HG03108 (cell line): ENCODE measurements at regions not wholly inside any gene's neighbourhood (a gene's known extent, or its start where the extent isn't known, plus 50 kb on each side); places are given as distances from the start of the nearest gene placed in this dataset.

Experiments used
- ATAC-seq: cut with Tn5 transposase; IDR thresholded peaks from one replicate; pipeline ENCODE4 v1.9.1; 2021; ENCODE audit warnings: moderate library complexity; ENCODE audit not compliant: unreplicated experiment

DNA sequence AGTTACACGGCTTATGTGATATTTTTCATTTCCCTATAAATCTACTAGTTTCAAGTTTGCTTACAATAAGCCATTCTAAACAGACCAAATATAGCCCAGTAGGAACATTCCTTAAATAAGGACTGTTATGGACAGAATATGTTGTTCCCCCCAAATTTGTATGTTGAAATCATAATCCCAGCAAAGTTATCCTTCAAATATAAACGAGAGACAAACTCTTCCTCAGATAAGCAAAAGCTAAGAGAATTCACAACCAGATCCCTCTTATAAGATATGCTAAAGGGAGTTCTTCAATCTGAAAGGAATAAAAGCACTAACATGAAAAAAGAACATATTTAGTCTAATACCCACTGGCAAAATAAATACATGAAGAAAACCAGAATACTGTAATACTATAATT, 795.5 kb upstream of the GJE1 start:
- ATAC-seq = no peak

DNA sequence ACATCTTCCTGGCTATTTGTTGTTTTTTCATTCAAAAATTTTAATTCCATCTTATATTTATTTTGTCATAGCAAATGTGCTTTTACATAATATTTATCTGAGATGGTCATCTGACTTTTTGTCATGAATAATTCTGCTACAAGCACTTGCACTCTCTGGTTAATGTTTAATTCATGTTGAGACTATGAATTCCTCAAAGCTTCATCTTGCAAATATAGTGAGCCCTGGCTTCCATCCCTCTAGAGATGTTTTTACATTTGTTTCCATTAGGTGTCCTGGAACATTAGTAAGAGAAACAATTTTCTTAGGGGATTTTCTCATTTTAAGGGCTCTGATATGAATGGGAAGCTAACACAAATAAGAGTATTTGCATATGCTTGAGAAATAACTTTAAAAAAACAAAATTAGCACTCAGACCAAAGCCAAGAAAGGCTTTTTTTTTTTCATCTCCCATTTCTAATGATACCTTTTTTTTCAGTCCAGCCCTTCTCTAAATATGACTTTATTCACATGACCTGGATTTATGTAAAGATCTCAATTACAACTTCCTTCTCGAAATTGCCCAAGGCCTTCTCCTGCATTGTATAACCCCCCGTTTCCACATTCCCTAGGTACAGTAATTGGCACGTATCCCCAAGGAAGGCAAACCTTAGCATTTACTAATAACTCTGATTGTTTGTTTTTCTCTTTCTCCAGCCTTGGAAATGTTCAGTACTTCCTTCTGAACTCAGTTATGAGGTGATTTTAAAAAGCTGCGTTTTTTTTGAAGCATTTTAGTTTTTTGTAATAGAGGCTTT, 797.0 kb upstream of the GJE1 start:
- no peak for ATAC-seq

DNA sequence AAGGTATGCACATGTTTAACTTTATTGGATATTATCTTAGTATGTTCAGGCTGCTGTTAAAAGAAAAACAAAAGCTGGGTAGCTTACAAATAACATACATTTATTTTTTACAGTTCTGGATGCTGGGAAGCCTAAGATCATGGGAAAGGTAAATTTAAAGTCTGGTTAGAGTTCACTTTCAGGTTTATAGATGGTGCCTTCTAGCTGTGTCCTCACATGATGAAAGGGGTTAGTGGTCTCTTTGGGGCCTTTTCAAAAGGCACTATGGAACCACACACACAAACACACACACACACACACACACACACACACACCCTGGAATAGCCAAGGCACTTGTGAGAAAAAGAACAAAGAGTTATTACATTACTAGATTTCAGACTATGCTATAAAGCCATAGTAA, 805.8 kb upstream of the GJE1 start:
- ATAC-seq = no peak

DNA sequence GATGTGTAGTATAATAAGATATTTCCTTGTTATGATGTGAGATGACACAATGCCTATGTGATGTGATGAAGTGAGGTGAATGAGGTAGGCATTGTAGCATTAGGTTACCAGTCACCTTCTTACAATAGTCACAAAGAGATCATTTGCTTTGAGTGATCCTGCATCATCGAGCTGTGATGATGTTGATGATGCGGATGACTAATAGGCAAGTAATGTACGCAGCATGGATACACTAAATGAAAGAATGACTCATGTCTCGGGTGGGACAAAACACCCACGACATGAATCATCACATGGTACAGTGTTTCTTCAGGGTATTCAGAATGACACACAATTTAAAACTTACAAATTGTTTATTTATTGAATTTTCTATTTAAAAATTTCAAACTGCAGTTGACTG, 806.3 kb upstream of the GJE1 start:
- no peak for ATAC-seq

DNA sequence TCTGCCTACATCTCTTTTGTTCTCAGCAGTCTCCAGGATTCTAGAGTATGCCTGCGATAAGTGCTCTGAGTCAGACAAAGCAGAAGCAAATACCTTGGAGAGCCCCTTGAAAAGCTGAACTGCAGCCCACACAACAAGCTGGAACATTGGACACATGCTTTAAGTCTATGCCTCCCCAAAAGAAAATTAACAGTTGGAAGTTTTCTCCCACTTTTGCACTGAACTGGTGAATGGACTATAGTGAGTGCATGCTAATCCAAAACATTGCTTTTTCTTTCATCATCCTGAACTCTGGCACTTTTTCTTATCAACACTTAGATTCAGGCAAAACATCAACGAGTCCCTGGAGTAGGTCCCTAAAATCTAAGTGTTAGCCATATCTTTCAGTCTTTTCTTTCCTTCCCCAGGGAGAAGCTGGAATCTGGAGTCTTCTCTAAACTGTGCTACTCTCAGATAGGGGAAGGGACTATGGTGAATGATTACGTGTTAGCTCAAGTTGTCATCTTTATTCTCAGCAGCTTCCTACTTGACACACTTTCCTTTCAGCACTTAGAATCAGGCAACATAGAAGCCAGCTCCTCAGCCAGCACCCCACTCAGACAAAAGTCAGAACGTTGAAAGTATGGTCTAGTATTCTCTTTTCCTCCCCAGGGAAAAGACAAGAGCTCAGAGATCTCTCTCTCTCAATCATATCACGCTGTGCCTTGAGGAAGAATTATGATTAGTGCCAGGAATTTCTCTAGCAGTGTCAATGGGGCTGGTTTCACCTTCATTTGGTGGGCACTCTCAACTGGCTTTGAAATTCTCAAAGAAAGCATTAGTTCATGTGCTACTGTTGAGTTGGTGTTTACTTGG, 811.0 kb upstream of the GJE1 start:
- no peak for ATAC-seq

DNA sequence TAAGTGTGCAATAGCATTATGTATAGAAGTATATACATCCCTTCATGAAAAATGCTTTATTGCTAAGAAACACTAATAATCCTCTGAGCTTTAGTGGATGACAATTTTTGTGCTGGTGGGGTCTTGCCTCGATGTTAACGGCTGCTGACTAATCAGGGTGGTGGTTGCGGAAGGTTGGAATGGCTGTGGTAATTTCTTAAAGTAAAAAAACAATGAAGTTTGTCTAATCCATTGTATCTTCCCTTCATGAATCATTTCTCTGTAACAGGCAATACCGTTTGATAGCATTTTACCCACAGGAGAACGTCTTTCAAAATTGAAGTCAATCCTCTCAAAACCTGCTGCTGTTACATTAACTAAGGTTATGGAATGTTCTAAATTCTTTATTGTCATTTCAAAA, 816.5 kb upstream of the GJE1 start:
- no peak for ATAC-seq

DNA sequence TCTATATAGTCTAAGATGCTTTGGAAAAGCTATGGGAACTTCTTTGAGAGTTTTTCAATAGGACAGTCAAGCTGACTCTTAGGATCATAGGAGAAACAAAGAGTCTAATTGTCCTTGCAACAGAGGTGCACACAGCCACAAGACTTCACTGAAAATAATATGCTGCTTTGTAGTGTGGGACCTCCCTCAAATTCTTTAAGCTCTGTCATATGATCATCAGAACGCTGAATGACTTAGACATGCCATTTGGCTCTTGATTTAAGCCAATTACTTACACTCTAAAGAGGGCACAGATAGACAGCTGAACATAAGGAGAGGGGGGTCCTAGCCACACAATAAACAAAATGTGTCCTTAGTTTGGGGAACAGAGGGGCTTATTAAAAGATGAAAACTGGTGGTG, 818.7 kb upstream of the GJE1 start:
- ATAC-seq = no peak

DNA sequence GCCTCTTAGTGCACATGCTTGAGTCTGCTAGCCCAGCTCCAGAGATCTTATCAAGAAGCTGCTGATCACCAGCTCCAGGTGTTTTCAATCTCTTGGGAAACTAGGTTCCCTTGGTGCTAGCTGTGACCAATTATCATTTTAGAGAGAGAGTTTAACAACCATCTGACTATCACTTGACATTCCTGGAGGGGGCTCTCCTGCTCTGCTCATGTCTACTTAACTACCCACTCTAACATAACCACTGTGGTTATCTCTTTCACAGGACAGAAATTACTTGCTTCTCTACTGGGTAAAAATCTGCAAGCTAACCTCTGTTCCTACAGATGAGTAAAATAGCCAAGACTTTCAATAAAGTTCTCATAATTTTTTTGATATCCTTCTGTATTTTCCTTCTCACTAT, 823.4 kb upstream of the GJE1 start:
- ATAC-seq = no peak

DNA sequence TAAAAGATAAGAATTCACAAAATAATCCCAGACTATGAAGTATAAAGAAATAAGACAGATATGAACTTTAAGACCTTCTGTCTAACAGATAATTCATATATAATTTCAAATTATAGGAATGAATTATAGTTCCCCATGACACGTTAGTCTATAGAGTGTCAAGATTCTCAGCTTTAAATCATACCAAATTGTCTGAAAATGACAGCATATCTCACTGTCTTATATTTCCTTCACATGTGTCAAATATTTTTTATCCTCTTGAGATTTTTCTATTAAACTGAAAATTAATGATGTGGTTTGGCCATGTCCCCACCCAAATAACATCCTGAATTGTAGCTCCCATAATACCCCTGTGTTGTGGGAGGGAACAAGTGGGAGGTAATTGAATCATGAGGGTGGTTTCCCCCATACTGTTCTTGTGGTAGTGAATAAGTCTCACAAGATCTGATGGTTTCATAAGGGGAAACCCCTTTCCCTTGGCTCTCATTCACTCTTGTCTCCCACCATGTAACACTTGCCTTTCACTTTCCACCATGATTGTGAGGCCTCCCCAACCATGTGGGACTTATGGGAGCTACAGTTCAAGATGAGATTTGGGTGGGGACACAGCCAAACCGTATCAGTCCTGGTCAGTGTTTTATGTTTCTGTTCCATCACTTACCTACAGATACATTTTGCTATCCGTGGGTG, 825.3 kb upstream of the GJE1 start:
- no peak for ATAC-seq

DNA sequence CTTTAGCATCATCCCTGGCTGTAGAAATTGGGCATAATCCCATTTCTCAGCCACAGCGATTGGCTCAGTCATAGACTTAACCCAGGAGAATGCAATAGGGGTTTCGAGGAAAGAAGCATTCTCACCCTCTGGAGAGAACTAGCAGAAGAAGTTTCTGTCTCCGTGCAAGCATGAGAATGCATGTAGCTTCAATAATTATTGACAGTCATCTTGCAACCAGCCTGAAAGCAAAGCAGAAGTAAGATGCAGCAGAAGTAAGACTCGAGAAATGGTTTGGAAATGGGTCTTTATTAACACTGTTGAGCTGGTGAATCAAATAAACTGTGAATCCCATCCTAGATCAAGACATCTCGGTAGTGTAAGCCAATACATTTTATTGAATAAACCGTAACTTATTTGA, 828.8 kb upstream of the GJE1 start:
- ATAC-seq = no peak

DNA sequence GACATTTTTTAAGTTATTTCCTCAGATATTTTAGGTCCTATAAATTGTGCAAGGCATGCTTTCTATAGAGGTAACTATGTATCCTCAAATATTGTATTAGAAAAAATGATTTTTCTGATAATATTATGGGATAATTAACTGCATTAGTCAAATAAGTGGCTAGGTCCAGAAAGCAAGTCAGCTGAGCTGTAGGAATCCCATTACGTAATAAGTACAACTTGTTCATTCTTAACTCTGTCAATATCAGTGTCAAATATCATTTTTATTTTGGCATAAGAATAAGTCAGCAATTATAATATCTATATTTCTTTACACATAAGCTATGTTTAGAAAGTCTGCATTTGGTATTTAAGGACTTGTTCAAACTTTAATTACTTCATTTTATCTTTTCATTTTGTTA, 830.9 kb upstream of the GJE1 start:
- no peak for ATAC-seq

DNA sequence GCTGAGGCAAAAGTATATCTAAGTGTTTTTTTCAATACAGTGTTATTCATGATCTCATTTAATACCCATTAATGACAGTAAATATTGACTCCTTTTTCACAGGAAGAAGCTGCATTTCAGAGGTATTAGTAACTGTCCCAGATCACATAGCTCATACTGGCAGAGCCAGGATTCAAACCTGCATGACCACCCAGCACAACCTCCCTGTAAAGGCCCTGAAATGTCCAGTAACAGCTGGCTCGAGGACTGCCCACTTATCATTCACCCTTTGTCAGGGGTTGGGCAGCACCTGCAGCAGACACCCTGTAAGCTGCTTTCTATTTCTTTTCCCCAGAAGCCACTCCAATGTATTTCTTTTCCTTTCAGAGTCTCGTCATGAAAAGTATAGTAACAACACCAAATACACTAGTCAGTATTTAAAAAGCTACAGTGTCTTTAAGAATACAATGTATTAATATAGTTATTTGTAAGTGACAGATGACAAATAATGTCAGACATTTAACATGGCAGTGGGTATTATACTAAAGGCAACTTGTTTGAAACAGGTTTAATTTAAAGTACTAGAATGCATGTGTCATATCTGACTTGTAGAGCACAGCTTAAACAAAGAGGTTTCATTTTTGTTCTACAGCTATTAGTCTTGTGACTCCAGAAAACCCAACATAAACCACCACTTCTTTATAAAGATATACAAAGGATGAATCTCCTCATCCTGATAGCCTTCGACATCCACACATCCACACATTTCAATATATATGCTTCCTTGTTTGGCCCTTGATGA, 841.6 kb upstream of the GJE1 start:
- no peak for ATAC-seq

DNA sequence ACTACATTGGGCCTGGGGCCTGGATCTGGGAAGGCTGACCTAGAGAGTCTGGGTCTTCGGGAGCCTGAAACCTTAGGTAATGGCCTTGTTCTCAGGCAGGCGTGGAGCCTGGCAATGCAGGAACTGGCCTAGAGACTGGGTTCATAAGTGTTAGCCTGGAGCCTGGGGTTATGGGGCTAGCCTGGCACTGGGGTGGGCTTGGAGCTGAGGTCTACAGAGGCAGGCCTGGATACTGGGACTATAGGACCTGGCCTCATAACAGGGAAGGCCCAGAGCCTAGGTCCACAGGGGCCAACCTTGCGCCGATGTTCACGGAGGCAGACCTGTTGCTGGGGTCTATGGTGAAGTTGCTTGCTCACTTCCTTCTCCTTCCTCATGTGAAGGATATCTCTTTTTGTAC, 843.8 kb upstream of the GJE1 start:
- ATAC-seq = no peak

DNA sequence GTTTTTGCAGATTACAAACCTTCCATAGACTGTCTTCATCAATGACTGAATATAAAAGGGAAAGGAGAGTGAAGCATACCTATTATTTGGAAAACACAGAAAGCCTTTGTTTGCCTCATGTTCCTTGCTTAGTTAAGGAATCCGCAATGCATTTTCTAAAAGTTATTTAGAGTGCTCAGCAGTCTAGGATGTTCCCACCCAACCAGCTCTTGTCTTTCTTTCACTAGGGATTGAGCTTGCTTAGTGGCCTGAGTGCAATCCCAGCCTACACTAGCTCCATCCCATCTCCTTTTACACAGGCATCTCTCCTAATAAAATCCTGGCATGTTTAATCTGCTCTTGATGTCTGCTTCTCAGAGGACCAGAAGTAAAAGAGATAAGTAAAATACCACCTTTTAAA, 850.5 kb upstream of the GJE1 start:
- ATAC-seq = no peak

DNA sequence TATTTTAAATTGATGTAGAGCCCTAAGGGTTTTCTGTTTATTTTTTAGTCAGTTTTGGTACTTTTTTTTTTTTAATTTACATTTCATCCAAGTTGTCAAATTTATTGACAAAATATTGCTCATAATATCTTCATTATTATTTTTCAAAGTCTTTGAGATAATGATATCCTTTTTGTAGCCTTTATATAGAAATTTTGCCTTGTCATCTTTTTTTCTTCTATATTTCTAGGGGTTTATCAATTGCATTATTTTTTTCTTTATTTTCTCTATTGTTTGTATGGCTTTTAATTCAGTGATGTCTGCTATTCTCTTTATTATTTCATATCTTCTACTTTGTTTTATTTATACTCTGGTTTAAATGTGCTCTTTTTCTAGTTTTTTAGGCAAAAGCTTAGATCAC, 863.0 kb upstream of the GJE1 start:
- no peak for ATAC-seq

DNA sequence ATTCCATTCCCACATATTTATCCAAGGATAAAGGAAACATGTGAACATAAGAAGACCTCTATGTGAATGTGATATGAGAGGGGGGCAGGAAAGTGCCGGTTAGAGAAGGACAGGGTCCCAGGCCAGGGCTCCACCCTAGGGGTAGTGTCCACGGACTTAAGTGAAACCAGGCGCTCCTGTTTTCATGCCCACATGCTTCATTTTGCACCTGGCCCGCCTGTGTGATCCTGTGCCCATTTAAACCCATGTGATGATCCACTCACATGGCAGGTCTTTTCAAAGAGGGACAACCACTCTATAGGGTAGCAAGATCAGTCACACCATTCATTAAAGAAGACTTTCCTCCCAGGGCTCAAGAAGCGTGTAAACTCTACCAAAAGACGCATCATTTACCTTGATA, 865.3 kb upstream of the GJE1 start:
- no peak for ATAC-seq

DNA sequence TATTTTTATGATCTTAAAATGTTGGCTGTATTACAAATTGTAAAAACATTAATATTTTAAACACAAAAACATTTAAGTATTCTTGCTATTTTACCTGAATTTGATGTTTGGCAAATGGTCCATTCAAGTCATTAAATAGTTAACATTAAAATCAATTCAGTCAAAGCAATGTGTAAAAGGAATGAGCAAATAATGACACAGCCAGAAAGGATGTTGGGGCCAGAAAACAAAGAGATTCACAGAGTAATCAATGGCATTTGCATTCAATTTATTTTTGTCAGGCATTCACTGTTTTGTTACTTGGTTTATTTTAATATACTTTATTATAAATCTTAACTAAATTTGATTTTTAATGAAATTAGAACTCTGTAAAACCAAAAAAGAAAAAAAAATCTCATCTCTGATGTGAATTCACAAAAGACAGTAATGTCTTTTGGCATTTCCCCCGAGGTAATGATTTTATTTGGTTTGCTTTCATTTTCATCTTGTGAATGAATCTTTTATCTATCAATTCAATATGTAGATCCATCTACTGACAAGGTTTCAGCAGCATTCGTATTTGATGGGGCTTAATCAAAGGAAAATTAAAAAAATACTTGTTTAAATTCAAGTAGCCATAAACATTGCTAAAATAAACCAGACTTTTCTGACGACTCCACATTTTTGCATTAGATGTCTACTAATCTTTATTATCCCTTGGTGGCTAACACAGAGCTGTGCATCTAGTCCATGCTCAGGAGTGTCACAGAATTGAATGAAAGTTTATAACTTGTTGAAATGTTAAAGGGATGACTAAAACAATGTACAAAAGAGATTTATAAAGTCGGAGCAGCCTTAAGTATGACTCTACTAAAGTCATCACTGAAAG, 866.7 kb upstream of the GJE1 start:
- ATAC-seq = no peak

DNA sequence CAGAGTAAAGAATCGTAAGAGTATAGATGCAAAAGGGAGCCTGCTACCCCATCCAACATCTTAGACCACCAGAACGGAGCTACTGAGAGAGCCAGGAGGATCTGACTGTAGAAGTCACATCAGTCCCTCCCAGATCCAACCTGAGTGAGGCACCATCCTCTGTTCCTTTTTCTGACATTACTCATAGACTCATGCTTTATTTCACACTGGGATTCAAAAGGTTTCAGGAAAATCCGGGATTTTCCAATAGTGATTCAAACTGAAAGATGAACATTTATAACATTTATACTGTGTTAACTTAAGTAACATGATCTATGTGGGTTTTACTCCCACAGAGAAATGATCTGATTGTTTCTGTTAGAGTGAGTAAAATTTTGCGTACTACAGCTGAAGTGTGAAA, 868.6 kb upstream of the GJE1 start:
- ATAC-seq = no peak

DNA sequence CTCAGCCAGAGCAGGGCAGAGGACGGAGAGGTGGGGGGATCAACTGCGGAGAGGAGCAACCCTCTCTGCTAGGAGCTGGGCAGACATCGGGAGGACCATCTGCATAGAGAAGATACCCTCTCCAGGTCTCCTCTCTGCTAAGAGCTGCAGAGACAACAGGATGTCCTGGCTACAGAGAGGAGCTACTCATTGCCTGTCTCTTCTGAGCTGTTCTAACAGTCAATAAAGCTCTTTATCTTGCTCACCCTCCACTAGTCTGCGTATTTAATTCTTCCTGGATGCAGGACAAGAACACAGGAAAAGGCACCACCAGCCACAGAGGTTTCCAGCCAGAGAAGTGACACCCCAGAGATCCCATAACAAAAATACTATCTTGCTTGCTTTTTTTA, 871.1 kb upstream of the GJE1 start:
- ATAC-seq = no peak

DNA sequence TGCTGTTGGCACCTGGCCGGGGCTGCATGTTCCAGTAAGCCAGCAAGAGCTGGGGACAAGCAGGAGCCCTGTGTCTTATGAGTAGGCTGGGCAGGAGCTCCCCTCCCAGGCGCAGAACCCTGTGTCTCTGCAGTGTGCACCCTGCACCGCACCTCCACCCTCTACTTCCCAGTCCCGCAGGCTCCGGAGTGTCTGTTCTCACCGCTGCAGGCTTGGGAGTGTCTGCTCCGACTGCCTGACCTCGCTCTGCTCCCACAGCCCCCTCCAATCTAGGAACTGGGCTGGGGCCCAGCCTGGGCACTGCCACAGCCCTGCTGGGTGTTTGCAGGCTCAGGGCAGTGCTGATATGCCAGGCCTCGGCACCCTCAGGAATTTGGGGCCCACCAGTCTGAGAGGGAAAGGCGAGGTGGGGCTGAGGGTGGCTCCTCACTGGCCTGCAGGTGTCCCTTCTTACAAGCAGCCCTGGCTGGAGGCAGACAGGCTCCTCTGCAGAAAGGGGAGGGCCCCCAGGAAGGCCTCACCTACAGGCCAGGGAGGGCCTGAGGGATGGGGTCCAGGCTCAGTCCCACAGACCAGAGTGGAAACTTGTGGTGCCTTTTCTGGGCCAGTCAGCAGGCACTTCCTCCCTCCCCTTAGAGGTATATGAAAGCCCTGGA, 871.6 kb upstream of the GJE1 start:
- ATAC-seq = no peak
